K562 (cell line): ENCODE measurements at regions not wholly inside any gene's neighbourhood (a gene's known extent, or its start where the extent isn't known, plus 50 kb on each side); places are given as distances from the start of the nearest gene placed in this dataset.

Source experiments
- ATAC-seq: fragments of 200-7000 bp; cut with Tn5 transposase; 3 replicates; pipeline ENCODE4 v1.9.1; 2020; ENCODE audit warnings: moderate library complexity
- BruUV-seq: library from RNA; stranded (reverse); fragments of 400-500 nt; replicated peaks from 2 replicates; lab custom pipeline; 2021; lab: Mats Ljungman, UMichigan
- CTCF ChIA-PET: fragments of 300-600 bp; formaldehyde crosslinking; extraction: SDS; loops from one replicate; lab custom pipeline; 2021; ENCODE audit warnings: low intra/inter-chr PET ratio; lab: Yijun Ruan, JAX
- POLR2A ChIA-PET: fragments of 300-600, 350-650 bp; sonication (Branson Sonifier 250); formaldehyde crosslinking; extraction: SDS; loops from one replicate; lab custom pipeline; 2021; ENCODE audit warnings: antibody characterized with exemption, inconsistent platforms; lab: Yijun Ruan, JAX
- DNase-seq, 4 experiments: peaks; one replicate each; pipeline versions ENCODE4 v3.0.0 to v3.0.0-alpha.2; 2011 to 2018; ENCODE audit warnings: low spot score in 3 of 4, mixed read lengths in 3 of 4; ENCODE audit errors: extremely low read depth in 1 of 4
- FAIRE-seq: peaks from 2 replicates; lab custom pipeline; 2011; peaks lifted over from hg19 to GRCh38; lab: Jason Lieb, UNC
- H2AFZ ChIP-seq: 2 replicates; pipeline ENCODE4 v1.6.0; 2011; ENCODE audit warnings: low read depth, low read length, control low read depth, inconsistent platforms
- H3K27ac ChIP-seq: fragments of 200-600 bp; 3 replicates; pipeline ENCODE4 v1.8.0; 2011; ENCODE audit warnings: low read depth, mild to moderate bottlenecking, control low read depth, inconsistent platforms, low read length, moderate library complexity, mixed read lengths; ENCODE audit errors: extremely low read depth
- H3K27me3 ChIP-seq, 2 experiments: fragments of 300-600 bp in 1 of 2; 2 replicates in 1 of 2; 3 replicates in 1 of 2; pipeline versions ENCODE4 v1.6.0 to v1.8.0; 2011; ENCODE audit warnings: inconsistent platforms in 2 of 2, low read length in 2 of 2, mild to moderate bottlenecking in 1 of 2, mixed read lengths in 1 of 2, moderate library complexity in 1 of 2; ENCODE audit not compliant: control insufficient read depth in 2 of 2, insufficient read depth in 2 of 2
- H3K36me3 ChIP-seq: fragments of 300-600 bp; 3 replicates; pipeline ENCODE4 v1.8.0; 2011; ENCODE audit warnings: mild to moderate bottlenecking, low read length, inconsistent platforms; ENCODE audit not compliant: control insufficient read depth, insufficient read depth
- H3K4me1 ChIP-seq, 2 experiments: fragments of 200-600 bp in 1 of 2; replicated peaks in 1 of 2; 2 replicates in 1 of 2; 3 replicates in 1 of 2; pipeline versions ENCODE4 v1.5.1 to v1.8.0; 2011; ENCODE audit warnings: inconsistent platforms in 2 of 2, low read length in 2 of 2, mild to moderate bottlenecking in 1 of 2, mixed read lengths in 1 of 2, moderate library complexity in 1 of 2; ENCODE audit not compliant: control insufficient read depth in 2 of 2, insufficient read depth in 2 of 2
- H3K4me2 ChIP-seq: 2 replicates; pipeline ENCODE4 v1.6.1; 2011; ENCODE audit warnings: low read length, control low read depth, inconsistent platforms, mixed read lengths; ENCODE audit not compliant: insufficient read depth
- H3K4me3 ChIP-seq: fragments of 200-600 bp; sonication (generic), shearing (Covaris generic); 2 replicates; pipeline ENCODE4 v1.5.1; 2016; ENCODE audit warnings: control low read depth, inconsistent platforms
- H3K79me2 ChIP-seq: fragments of 200-600 bp; 3 replicates; pipeline ENCODE4 v1.8.0; 2011; ENCODE audit warnings: low read length, inconsistent platforms; ENCODE audit not compliant: control insufficient read depth, insufficient read depth
- H3K9ac ChIP-seq, 2 experiments: 2 replicates each; pipeline versions ENCODE4 v1.6.0 to v1.6.1; 2011; ENCODE audit warnings: low read depth in 2 of 2, low read length in 2 of 2, control low read depth in 1 of 2, inconsistent platforms in 1 of 2, mild to moderate bottlenecking in 1 of 2, mixed read lengths in 1 of 2; ENCODE audit not compliant: insufficient read depth in 1 of 2
- H3K9me1 ChIP-seq: one replicate; pipeline ENCODE4 v1.6.0; 2011; ENCODE audit warnings: inconsistent platforms, mild to moderate bottlenecking, low read length, moderate library complexity; ENCODE audit not compliant: control insufficient read depth, insufficient read depth
- H3K9me3 ChIP-seq: replicated peaks from 2 replicates; pipeline ENCODE4 v1.5.1; 2011; ENCODE audit warnings: low read depth, low read length, inconsistent platforms; ENCODE audit not compliant: control insufficient read depth, insufficient read depth
- H4K20me1 ChIP-seq: replicated peaks from 2 replicates; pipeline ENCODE4 v1.6.1; 2011; ENCODE audit warnings: low read length, inconsistent platforms, mixed read lengths; ENCODE audit not compliant: control insufficient read depth, insufficient read depth
- DACH1 ChIP-seq: fragments of 450-650 bp; IDR thresholded peaks from 2 replicates; pipeline ENCODE4 v1.6.1; 2018; ENCODE audit not compliant: partially characterized antibody
- MEIS2 ChIP-seq: fragments of 450-650 bp; IDR thresholded peaks from 2 replicates; pipeline ENCODE4 v1.6.1; 2014; ENCODE audit warnings: mild to moderate bottlenecking; ENCODE audit not compliant: partially characterized antibody
- NR2C2 ChIP-seq, 2 experiments: fragments of 200-800 bp in 1 of 2; sonication (Bioruptor generic) in 1 of 2; sonication (generic) in 1 of 2; formaldehyde crosslinking in 1 of 2; IDR thresholded peaks; 2 replicates each; pipeline versions ENCODE4 v1.6.1 to v1.8.0; 2016 to 2022; ENCODE audit warnings: mild to moderate bottlenecking in 1 of 2, missing compliant biosample characterization in 1 of 2, missing genetic modification characterization in 1 of 2, missing genetic modification reagents in 1 of 2
- ZNF592 ChIP-seq: fragments of 450-650 bp; IDR thresholded peaks from 2 replicates; pipeline ENCODE4 v1.6.1; 2017; ENCODE audit warnings: antibody characterized with exemption, mild to moderate bottlenecking
- WGBS: fragments of 100-300 bp; shearing (Covaris generic); methylation state at CpG from one replicate; pipeline ENCODE4 v1.1.6; 2016; ENCODE audit warnings: low coverage, mixed read lengths; ENCODE audit not compliant: insufficient coverage; ENCODE audit errors: missing lambda C conversion rate; 5-methylcytosine and 5-hydroxymethylcytosine counted together
- in situ Hi-C: fragments of 300-500 bp; cut with MboI; formaldehyde crosslinking; loops from 4 replicates; pipeline ENCODE4 v1.15.0; 2018; ENCODE audit warnings: inconsistent platforms, mixed read lengths
- intact Hi-C: fragments of 100-400 bp; cut with micrococcal nuclease; formaldehyde crosslinking; loops from 2 replicates; pipeline ENCODE4 v1.14.2; 2022

DNA sequence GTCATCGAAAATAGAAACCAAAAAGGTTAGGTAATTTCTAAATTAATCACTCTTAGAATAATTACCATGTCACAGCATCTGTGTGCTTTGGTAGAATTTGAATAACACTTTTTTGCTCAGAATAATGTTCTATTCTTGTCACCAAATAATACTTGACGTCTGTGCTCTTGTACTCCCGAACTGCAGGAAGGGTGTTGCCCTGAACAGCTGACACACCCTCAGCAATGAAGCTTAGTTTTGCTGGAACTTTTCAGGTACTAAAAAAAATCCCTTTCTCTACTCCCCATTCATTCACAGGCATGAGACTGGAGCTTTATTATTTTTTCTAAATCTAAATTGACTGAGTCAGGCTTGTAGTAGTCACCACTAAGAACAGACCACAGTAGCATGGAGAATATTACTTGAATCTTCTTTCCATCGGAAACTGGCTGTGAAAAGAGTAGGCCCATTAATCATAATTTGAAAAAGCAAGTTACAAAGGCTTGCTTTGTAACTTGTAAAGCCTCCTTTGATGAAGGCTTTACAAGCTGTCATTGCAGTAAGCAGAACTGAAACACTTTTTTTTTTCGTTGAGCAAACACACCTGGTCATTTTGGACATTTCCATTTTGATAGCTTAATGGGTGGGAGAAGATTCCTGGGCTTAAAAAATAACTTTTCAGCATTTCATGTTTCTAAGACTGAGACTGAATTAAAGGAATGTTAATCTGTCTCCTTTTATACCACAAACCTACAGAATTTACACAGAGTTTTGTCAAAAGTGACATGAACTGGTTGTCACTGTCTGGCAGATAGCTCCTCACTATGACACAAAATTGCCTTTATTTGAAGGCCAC is 70.3 kb upstream of the PELI1 start:
- H3K79me2 ChIP-seq, result no peaks in the 10 kb centered on the region
- no peak overlapping the region for H3K4me3 ChIP-seq
- peak overlapping the region; percentile 51; the same call in 1 of the 2 replicates for H3K4me2 ChIP-seq
- CTCF ChIA-PET, result interaction anchor here (0.5 kb wide), 1 partner anchor 10 kb away, joined by 3 read pairs; no protein-coding TSS in a partner anchor
- H3K9me3 ChIP-seq, result no peaks in the 10 kb centered on the region
- DNase-seq, result peak in 2 of 4 experiments; percentile 22 to 47
- peak; percentile 79 for FAIRE-seq
- POLR2A ChIA-PET, result interaction anchor here (0.6 to 2.7 kb wide), 7 partner anchors 9 to 315 kb away, joined by 3 to 14 read pairs (median 4); no protein-coding TSS in a partner anchor
- BruUV-seq, result no TSS peak
- intact Hi-C loops, result loop anchor here (10.0 kb wide), 1 partner anchor 100 kb away; no protein-coding TSS in a partner anchor
- H3K36me3 ChIP-seq, result no peaks in the 10 kb centered on the region
- peak overlapping the region; percentile 89; the same call in 1 of the 3 replicates for H3K27ac ChIP-seq
- no peak for TF ChIP-seq NR2C2 (CRISPR knock-in tag; IDR thresholded peaks at IDR 0.05)
- no peak for TF ChIP-seq NR2C2 (tag; IDR thresholded peaks at IDR 0.05)
- TF ChIP-seq ZNF592, result 0 out of 2 replicates have a peak, but pooled peaks have one; percentile 37
- TF ChIP-seq MEIS2, result peak; percentile 29
- peak; percentile 23 for TF ChIP-seq DACH1
- peak overlapping the region in 1 of 2 experiments; percentile 32; a peak in 2 of 4 replicates for H3K9ac ChIP-seq
- H3K9me1 ChIP-seq, result no peaks in the 10 kb centered on the region
- in situ Hi-C loops, result no loop called here
- peaks cover 0 to 31% of the 10 kb centered on the region in 2 experiments; a peak in 3 of 5 replicates for H3K4me1 ChIP-seq
- 9% methylated on average over 5 of the region's 5 CpGs for WGBS
- H3K27me3 ChIP-seq, result no peaks in the 10 kb centered on the region
- H2AFZ ChIP-seq, result peak overlapping the region; percentile 83
- no peaks in the 10 kb centered on the region for H4K20me1 ChIP-seq
- peak; percentile 71 for ATAC-seq
